K562 (cell line): ENCODE measurements at regions not wholly inside any gene's neighbourhood (a gene's known extent, or its start where the extent isn't known, plus 50 kb on each side); places are given as distances from the start of the nearest gene placed in this dataset.

ENCODE experiments used
- CBX1 ChIP-seq: sonication (generic); IDR thresholded peaks from 2 replicates; pipeline ENCODE4 v1.6.1; 2016; ENCODE audit warnings: antibody characterized with exemption, low read depth, mild to moderate bottlenecking
- CHD2 ChIP-seq: IDR thresholded peaks from 2 replicates; pipeline ENCODE4 v1.6.1; 2011; ENCODE audit warnings: low read depth, low read length
- EP300 ChIP-seq: IDR thresholded peaks from 2 replicates; pipeline ENCODE4 v1.6.1; 2012; ENCODE audit warnings: low read length, improper control_type of control experiment
- GABPA ChIP-seq: fragments of 200-800 bp; sonication (Bioruptor generic); conservative IDR thresholded peaks from 2 replicates; pipeline ENCODE4 v1.6.1; 2016; ENCODE audit warnings: low read depth, missing genetic modification characterization, missing compliant biosample characterization
- PCBP2 ChIP-seq: fragments of 200-400 bp; formaldehyde crosslinking; IDR thresholded peaks from 2 replicates; pipeline ENCODE4 v1.6.1; 2018; ENCODE audit warnings: low read length, low read depth, mild to moderate bottlenecking, moderate library complexity; ENCODE audit not compliant: poor library complexity, severe bottlenecking
- POLR2AphosphoS5 ChIP-seq: IDR thresholded peaks from 2 replicates; pipeline ENCODE4 v1.6.1; 2011; ENCODE audit warnings: mild to moderate bottlenecking, low read depth, low read length, moderate library complexity; ENCODE audit not compliant: control insufficient read depth, insufficient read depth
- TAF1 ChIP-seq: IDR thresholded peaks from 2 replicates; pipeline ENCODE4 v1.6.1; 2011; ENCODE audit warnings: mild to moderate bottlenecking, low read length, moderate library complexity; ENCODE audit not compliant: insufficient read depth, control insufficient read depth, severe bottlenecking; ENCODE audit errors: extremely low read depth
- TFAM ChIP-seq: fragments of 250-450 bp; sonication (Bioruptor Pico); conservative IDR thresholded peaks from 2 replicates; pipeline ENCODE4 v1.5.0; 2021; ENCODE audit warnings: mild to moderate bottlenecking, moderate library complexity

DNA sequence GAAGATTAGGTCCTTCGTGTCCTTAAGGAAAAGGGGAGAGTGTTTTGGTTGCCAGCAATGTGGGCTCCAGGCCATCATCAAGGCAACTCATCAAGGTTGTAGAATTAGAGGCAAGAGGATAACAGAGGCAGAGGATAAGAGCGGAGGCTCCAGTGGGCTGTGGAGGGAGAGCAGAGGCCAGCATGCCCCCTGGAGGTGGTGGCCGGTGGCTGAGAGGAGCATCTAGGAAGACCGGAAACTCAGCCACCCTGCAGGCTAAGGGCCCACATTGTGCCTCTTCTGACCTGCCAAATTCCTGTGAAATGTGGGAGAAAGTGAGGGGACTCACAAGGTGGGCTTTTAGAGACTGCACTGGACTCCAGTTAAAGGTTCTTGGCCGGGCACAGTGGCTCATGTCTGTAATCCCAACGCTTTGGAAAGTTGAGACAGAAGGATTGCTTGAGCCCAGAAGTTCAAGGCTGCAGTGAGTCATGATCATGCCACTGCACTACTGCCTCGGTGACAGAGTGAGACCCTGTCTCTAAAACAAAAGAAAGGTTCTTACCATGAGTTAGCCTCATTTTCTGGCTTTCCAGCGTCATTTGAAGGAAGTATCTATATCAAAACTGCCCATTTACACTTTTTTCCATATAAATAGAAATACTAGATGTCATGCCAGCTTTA, 62.7 kb upstream of the ADORA2B start:
- no peak for TF ChIP-seq PCBP2
- TF ChIP-seq TAF1 = no peak
- no peak for TF ChIP-seq POLR2AphosphoS5
- no peak for TF ChIP-seq CHD2
- 0 out of 2 replicates have a peak, but pooled peaks have one; percentile 28 for TF ChIP-seq GABPA (tag)
- no peak for TF ChIP-seq EP300
- TF ChIP-seq TFAM = no peak
- no peak for TF ChIP-seq CBX1
